Uterus (tissue), 3 donors: ENCODE measurements at regions not wholly inside any gene's neighbourhood (a gene's known extent, or its start where the extent isn't known, plus 50 kb on each side); places are given as distances from the start of the nearest gene placed in this dataset.

Source experiments
- DNase-seq, 2 donors: peaks; one replicate each; pipeline ENCODE4 v3.0.0-alpha.2; 2019 to 2020
- H3K27ac ChIP-seq, 2 donors: fragments of 200-600 bp; sonication (generic); 1 replicate in 1 of 2; 2 replicates in 1 of 2; pipeline ENCODE4 v1.5.1; 2016 to 2018
- H3K27me3 ChIP-seq, 2 donors: fragments of 200-600 bp; sonication (generic); one replicate each; pipeline ENCODE4 v1.5.1; 2018 to 2019; ENCODE audit warnings: control low read depth in 1 of 2
- H3K36me3 ChIP-seq, 2 donors: fragments of 200-600 bp; sonication (generic); one replicate each; pipeline ENCODE4 v1.5.1; 2019; ENCODE audit warnings: control low read depth in 1 of 2
- H3K4me1 ChIP-seq, 2 donors: fragments of 200-600 bp; sonication (generic); one replicate each; pipeline ENCODE4 v1.5.1; 2018 to 2019; ENCODE audit warnings: control low read depth in 1 of 2
- H3K4me3 ChIP-seq, 2 donors: fragments of 200-600 bp; sonication (generic); 1 replicate in 1 of 2; 2 replicates in 1 of 2; pipeline ENCODE4 v1.5.1; 2018 to 2019; ENCODE audit warnings: mild to moderate bottlenecking in 1 of 2
- H3K9me3 ChIP-seq, 2 donors: fragments of 200-600 bp; sonication (generic); one replicate each; pipeline ENCODE4 v1.5.1; 2019; ENCODE audit warnings: control low read depth in 1 of 2
- POLR2A ChIP-seq, 2 donors: fragments of 450-650 bp; IDR thresholded peaks; one replicate each; pipeline ENCODE4 v1.6.1; 2016; ENCODE audit warnings: antibody characterized with exemption in 2 of 2, mild to moderate bottlenecking in 1 of 2, moderate library complexity in 1 of 2
- intact Hi-C: fragments of 100-400 bp; cut with DNase I; formaldehyde crosslinking; loops from one replicate; pipeline ENCODE4 v1.15.1; 2023; ENCODE audit warnings: low total_unique reads
- TF ChIP-seq, protein P1 (sequence below), 4 experiments: fragments of 200-600 bp in 2 of 4; fragments of 450-650 bp in 2 of 4; sonication (generic) in 2 of 4; IDR thresholded peaks; one replicate each; pipeline ENCODE4 v1.5.1; 2016 to 2019; ENCODE audit warnings: antibody characterized with exemption in 4 of 4, mild to moderate bottlenecking in 2 of 4, moderate library complexity in 1 of 4
- donor health status: DM: yes; HTN: yes; CAD: no.

DNA sequence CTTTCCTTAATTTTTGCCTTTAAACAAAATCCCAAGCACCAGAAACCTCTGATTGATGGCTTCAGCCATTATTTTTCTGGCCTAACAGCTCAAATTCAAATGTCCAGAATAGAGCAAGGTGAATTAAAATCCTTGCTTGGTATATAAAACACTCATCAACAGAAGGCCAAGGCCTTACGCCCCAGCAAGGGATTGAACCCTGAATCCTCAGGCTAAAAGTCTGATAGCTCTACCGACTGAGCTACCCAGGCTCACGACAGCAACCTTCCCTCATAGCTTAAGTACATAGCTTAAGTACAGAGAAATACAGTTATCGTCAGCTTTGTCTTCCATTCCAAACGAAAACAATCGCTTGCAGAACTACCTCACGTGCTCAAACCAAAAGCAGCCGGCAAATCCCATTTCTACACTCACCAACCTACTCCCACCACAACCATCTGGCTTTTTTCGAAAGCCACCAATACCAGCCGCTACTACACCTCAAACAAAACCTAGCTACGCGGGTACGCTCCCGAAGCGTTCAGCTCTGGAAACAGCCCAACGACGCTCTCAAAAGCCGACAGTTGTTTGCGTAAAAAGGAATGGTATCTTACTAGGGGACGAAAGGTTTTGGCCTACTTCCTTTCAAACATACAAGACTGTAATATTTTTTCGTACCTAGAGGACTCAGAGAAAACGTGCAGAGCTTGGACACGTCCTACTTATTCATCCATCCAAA, 167.5 kb downstream of the GPX5 start:
- TF ChIP-seq, protein P1, sequence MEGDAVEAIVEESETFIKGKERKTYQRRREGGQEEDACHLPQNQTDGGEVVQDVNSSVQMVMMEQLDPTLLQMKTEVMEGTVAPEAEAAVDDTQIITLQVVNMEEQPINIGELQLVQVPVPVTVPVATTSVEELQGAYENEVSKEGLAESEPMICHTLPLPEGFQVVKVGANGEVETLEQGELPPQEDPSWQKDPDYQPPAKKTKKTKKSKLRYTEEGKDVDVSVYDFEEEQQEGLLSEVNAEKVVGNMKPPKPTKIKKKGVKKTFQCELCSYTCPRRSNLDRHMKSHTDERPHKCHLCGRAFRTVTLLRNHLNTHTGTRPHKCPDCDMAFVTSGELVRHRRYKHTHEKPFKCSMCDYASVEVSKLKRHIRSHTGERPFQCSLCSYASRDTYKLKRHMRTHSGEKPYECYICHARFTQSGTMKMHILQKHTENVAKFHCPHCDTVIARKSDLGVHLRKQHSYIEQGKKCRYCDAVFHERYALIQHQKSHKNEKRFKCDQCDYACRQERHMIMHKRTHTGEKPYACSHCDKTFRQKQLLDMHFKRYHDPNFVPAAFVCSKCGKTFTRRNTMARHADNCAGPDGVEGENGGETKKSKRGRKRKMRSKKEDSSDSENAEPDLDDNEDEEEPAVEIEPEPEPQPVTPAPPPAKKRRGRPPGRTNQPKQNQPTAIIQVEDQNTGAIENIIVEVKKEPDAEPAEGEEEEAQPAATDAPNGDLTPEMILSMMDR (IDR thresholded peaks at IDR 0.05): no peak
- no peak for TF ChIP-seq POLR2A (IDR thresholded peaks at IDR 0.05)
- H3K4me1 ChIP-seq: no peaks in the 10 kb centered on the region
- DNase-seq: no peak
- peaks cover 0 to 19% of the 10 kb centered on the region in 2 donors for H3K27me3 ChIP-seq
- no peak overlapping the region for H3K27ac ChIP-seq
- H3K4me3 ChIP-seq: no peak overlapping the region
- intact Hi-C loops: no loop called here
- H3K36me3 ChIP-seq: no peaks in the 10 kb centered on the region
- H3K9me3 ChIP-seq: no peaks in the 10 kb centered on the region

DNA sequence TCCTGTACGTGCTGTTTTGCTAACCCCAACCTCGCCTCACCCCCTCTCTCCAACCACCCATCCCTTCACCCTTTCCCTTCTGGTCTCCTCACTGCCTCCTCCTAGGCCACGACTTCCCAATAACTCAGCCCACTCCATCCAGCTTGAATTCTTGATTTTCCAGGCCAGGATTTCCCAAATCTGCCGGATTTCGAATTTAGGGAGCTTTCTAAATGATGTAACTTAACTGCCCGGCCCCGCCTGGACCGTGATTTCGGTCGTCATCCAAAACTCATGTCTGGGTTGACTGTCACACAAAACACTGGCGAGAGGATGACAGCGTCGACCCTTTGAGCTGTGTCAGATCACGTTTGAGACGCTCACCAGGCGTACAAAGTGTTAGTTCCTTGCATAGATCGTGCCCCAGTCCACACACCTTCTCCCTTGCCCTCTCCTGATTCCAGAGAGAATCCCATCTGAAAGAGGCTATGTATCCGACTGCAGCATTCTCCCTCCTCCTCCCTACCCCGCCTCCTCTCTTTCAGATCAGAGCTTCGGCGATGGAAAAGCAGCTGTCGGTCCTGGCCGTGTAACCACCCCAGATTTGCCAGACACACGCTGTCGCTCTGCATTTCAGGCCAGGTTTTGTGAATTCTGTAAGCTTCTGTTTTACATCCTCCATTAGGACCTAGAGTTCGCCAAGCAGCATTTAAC, 168.2 kb downstream of the GPX5 start:
- Histone ChIP-seq H3K4me3 (no peak overlapping the region), H3K27ac (no peak overlapping the region), H3K36me3 (no peaks in the 10 kb centered on the region), H3K4me1 (no peaks in the 10 kb centered on the region), H3K27me3 (peaks cover 0 to 19% of the 10 kb centered on the region in 2 donors), H3K9me3 (no peaks in the 10 kb centered on the region)
- TF ChIP-seq, protein P1 (IDR thresholded peaks at IDR 0.05): no peak
- no peak for TF ChIP-seq POLR2A (IDR thresholded peaks at IDR 0.05)
- DNase-seq: no peak
- intact Hi-C loops: no loop called here

DNA sequence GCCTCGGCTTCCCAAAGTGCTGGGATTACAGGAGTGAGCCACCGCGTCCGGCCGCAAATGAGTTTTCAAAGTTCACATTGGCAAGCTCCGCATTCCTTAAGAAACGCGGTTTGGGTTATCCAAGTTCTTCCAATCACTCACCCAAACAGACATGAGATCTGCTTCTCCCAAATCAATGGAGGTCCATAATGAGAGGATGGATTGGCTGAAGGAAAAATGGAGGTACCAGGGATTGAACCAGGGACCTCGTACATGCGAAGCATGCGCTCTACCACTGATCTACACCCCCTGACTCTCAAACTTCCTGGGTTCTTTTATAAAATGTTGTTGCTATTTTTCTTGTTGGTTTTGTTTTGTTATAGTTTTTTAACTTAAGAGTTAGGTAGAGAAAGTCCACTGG, 170.0 kb downstream of the GPX5 start:
- DNase-seq: no peak
- intact Hi-C loops: no loop called here
- Histone ChIP-seq H3K36me3 (no peaks in the 10 kb centered on the region), H3K27ac (no peak overlapping the region), H3K27me3 (peaks cover 0 to 19% of the 10 kb centered on the region in 2 donors), H3K4me1 (no peaks in the 10 kb centered on the region), H3K4me3 (no peak overlapping the region), H3K9me3 (no peaks in the 10 kb centered on the region)
- no peak for TF ChIP-seq POLR2A (IDR thresholded peaks at IDR 0.05)
- TF ChIP-seq, protein P1 (IDR thresholded peaks at IDR 0.05): no peak

DNA sequence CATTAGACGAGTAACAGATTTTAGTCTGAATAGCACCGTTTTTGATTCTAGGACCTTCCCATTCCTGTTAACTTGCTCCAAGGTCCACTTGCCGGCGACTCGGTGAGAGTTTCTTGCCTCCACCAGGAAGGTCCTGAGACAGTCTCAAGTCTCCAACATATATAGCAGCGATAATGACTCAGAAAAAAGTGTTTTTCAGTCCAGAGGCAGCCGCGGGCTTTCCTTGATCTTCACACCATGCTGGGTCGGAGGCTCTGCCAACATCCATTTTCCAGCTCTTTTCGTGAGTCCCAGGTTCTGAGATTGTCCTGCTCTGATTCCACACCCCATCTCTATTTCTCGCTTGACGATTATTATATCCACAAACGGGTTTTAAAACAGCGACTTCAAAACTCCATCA, 170.5 kb downstream of the GPX5 start:
- Histone ChIP-seq H3K4me1 (no peaks in the 10 kb centered on the region), H3K36me3 (no peaks in the 10 kb centered on the region), H3K9me3 (no peaks in the 10 kb centered on the region), H3K4me3 (no peak overlapping the region), H3K27me3 (peaks cover 0 to 19% of the 10 kb centered on the region in 2 donors), H3K27ac (no peak overlapping the region)
- TF ChIP-seq POLR2A (IDR thresholded peaks at IDR 0.05): no peak
- TF ChIP-seq, protein P1 (IDR thresholded peaks at IDR 0.05): no peak
- intact Hi-C loops: no loop called here
- no peak for DNase-seq

DNA sequence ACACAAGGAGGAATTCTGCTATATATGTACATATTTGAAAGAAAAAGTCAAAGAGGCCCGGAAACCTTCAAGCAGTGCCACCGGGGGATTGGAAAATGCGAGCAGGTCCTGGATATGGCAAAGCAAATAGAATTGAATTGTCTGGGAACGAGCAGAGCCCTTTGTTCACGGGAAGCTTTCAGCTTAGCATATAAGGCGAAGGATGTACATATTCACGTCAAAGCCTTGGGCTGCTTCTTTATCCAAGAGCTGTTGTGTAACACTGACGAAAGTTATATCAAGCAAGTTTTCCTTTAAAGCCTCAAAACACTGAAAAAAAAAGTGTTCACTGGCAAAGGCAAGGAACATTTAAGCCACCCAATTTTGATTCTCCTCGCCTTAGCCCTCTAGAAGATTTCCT, 171.0 kb downstream of the GPX5 start:
- intact Hi-C loops: no loop called here
- no peak overlapping the region for H3K4me3 ChIP-seq
- DNase-seq: no peak
- peaks cover 0 to 19% of the 10 kb centered on the region in 2 donors for H3K27me3 ChIP-seq
- TF ChIP-seq, protein P1 (IDR thresholded peaks at IDR 0.05): no peak
- TF ChIP-seq POLR2A (IDR thresholded peaks at IDR 0.05): no peak
- no peaks in the 10 kb centered on the region for H3K4me1 ChIP-seq
- no peaks in the 10 kb centered on the region for H3K36me3 ChIP-seq
- H3K27ac ChIP-seq: no peak overlapping the region
- no peaks in the 10 kb centered on the region for H3K9me3 ChIP-seq
